ENCODE measurements at regions not wholly inside any gene's neighbourhood (a gene's known extent, or its start where the extent isn't known, plus 50 kb on each side); places are given as distances from the start of the nearest gene placed in this dataset.

- no peak for DNase-seq (ENCODE audit: low read depth in 4 of 4, low spot score in 3 of 4)
Observed at GRCh38 chr6:19311786-19312185, 525.4 kb upstream of the ID4 start.

- no peak for DNase-seq (ENCODE audit: low read depth in 4 of 4, low spot score in 3 of 4)
Observed at GRCh38 chr6:19312241-19312978, 524.8 kb upstream of the ID4 start.

GRCh38 chr6:19317431-19317986 lies 519.7 kb upstream of the ID4 start:
- no peak for DNase-seq (ENCODE audit: low read depth in 4 of 4, low spot score in 3 of 4)

- DNase-seq (ENCODE audit: low read depth in 4 of 4, low spot score in 3 of 4), result no peak
Observed at GRCh38 chr6:19319005-19319404, 518.2 kb upstream of the ID4 start.

GRCh38 chr6:19320111-19320581 lies 517.0 kb upstream of the ID4 start:
- no peak for DNase-seq (ENCODE audit: low read depth in 4 of 4, low spot score in 3 of 4)

GRCh38 chr6:19322691-19323485 lies 514.3 kb upstream of the ID4 start:
- no peak for DNase-seq (ENCODE audit: low read depth in 4 of 4, low spot score in 3 of 4)

GRCh38 chr6:19324376-19324775 lies 512.8 kb upstream of the ID4 start:
- no peak for DNase-seq (ENCODE audit: low read depth in 4 of 4, low spot score in 3 of 4)

GRCh38 chr6:19325335-19325789 lies 511.8 kb upstream of the ID4 start:
- no peak for DNase-seq (ENCODE audit: low read depth in 4 of 4, low spot score in 3 of 4)

- no peak for DNase-seq (ENCODE audit: low read depth in 4 of 4, low spot score in 3 of 4)
Observed at GRCh38 chr6:19327241-19327640, 509.9 kb upstream of the ID4 start.

- no peak for DNase-seq (ENCODE audit: low read depth in 4 of 4, low spot score in 3 of 4)
Observed at GRCh38 chr6:19327661-19328060, 509.5 kb upstream of the ID4 start.

- no peak for DNase-seq (ENCODE audit: low read depth in 4 of 4, low spot score in 3 of 4)
Observed at GRCh38 chr6:19329078-19329477, 508.1 kb upstream of the ID4 start.

GRCh38 chr6:19331089-19331488 lies 506.1 kb upstream of the ID4 start:
- DNase-seq (ENCODE audit: low read depth in 4 of 4, low spot score in 3 of 4), result no peak

- no peak for DNase-seq (ENCODE audit: low read depth in 4 of 4, low spot score in 3 of 4)
Observed at GRCh38 chr6:19332806-19333460, 504.2 kb upstream of the ID4 start.

GRCh38 chr6:19333936-19334335 lies 503.2 kb upstream of the ID4 start:
- no peak for DNase-seq (ENCODE audit: low read depth in 4 of 4, low spot score in 3 of 4)

- no peak for DNase-seq (ENCODE audit: low read depth in 4 of 4, low spot score in 3 of 4)
Observed at GRCh38 chr6:19336579-19336978, 500.6 kb upstream of the ID4 start.

GRCh38 chr6:19337101-19337500 lies 500.1 kb upstream of the ID4 start:
- no peak for DNase-seq (ENCODE audit: low read depth in 4 of 4, low spot score in 3 of 4)

GRCh38 chr6:19342616-19343015 lies 494.6 kb upstream of the ID4 start:
- DNase-seq (ENCODE audit: low read depth in 4 of 4, low spot score in 3 of 4), result no peak

GRCh38 chr6:19349429-19349828 lies 487.7 kb upstream of the ID4 start:
- no peak for DNase-seq (ENCODE audit: low read depth in 4 of 4, low spot score in 3 of 4)

- no peak for DNase-seq (ENCODE audit: low read depth in 4 of 4, low spot score in 3 of 4)
Observed at GRCh38 chr6:19354181-19354580, 483.0 kb upstream of the ID4 start.

GRCh38 chr6:19356692-19357091 lies 480.5 kb upstream of the ID4 start:
- no peak for DNase-seq (ENCODE audit: low read depth in 4 of 4, low spot score in 3 of 4)

- DNase-seq (ENCODE audit: low read depth in 4 of 4, low spot score in 3 of 4), result no peak
Observed at GRCh38 chr6:19362396-19362795, 474.8 kb upstream of the ID4 start.

All from right renal pelvis (tissue), 4 donors.